ENCODE measurements at regions not wholly inside any gene's neighbourhood (a gene's known extent, or its start where the extent isn't known, plus 50 kb on each side); places are given as distances from the start of the nearest gene placed in this dataset.

GRCh38 chr5:107277485-107278125 lies 393.1 kb downstream of the EFNA5 start:
- no peak for ATAC-seq
- no peaks in the 10 kb centered on the region for H3K9me3 ChIP-seq (ENCODE audit: control insufficient read depth, insufficient read depth, low read length)
- TF ChIP-seq CTCF (IDR thresholded peaks at IDR 0.05) = no peak
- no peak for DNase-seq
- Mint-ChIP-seq H3K4me1 (no peaks in the 10 kb centered on the region), H3K36me3 (no peaks in the 10 kb centered on the region), H3K27me3 (ENCODE audit: low read depth in 2 of 2) (peaks cover 5 to 10% of the 10 kb centered on the region in 2 donors), H3K9me3 (no peaks in the 10 kb centered on the region), H3K4me3 (no peak overlapping the region), H3K27ac (no peak overlapping the region)
- WGBS (ENCODE audit: insufficient coverage) = 87% methylated on average over 4 of the region's 5 CpGs
- H3K27ac ChIP-seq (ENCODE audit: low read length) = no peak overlapping the region
- H3K4me1 ChIP-seq (ENCODE audit: control insufficient read depth, insufficient read depth, low read length) = no peaks in the 10 kb centered on the region
- H3K27me3 ChIP-seq (ENCODE audit: control insufficient read depth, insufficient read depth, low read length) = no peaks in the 10 kb centered on the region
- H3K36me3 ChIP-seq (ENCODE audit: control insufficient read depth, insufficient read depth, low read length) = no peaks in the 10 kb centered on the region
- no peak overlapping the region for H3K4me3 ChIP-seq (ENCODE audit: low read length)
- intact Hi-C loops (cut with micrococcal nuclease) = no loop called here

GRCh38 chr5:107275333-107275732 lies 395.4 kb downstream of the EFNA5 start:
- Histone ChIP-seq H3K36me3 (ENCODE audit: control insufficient read depth, insufficient read depth, low read length) (no peaks in the 10 kb centered on the region), H3K4me1 (ENCODE audit: control insufficient read depth, insufficient read depth, low read length) (no peaks in the 10 kb centered on the region), H3K9me3 (ENCODE audit: control insufficient read depth, insufficient read depth, low read length) (no peaks in the 10 kb centered on the region), H3K4me3 (ENCODE audit: low read length) (no peak overlapping the region), H3K27ac (ENCODE audit: low read length) (no peak overlapping the region), H3K27me3 (ENCODE audit: control insufficient read depth, insufficient read depth, low read length) (no peaks in the 10 kb centered on the region)
- H3K27ac Mint-ChIP-seq = no peak overlapping the region
- H3K27me3 Mint-ChIP-seq (ENCODE audit: low read depth in 2 of 2) = peaks cover 7 to 17% of the 10 kb centered on the region in 2 donors
- intact Hi-C loops (cut with micrococcal nuclease) = no loop called here
- 0% methylated on average over 1 of the region's 1 CpG for WGBS (ENCODE audit: insufficient coverage)
- H3K36me3 Mint-ChIP-seq = no peaks in the 10 kb centered on the region
- DNase-seq = no peak
- ATAC-seq = no peak
- no peak overlapping the region for H3K4me3 Mint-ChIP-seq
- TF ChIP-seq CTCF (IDR thresholded peaks at IDR 0.05) = no peak
- no peaks in the 10 kb centered on the region for H3K4me1 Mint-ChIP-seq
- H3K9me3 Mint-ChIP-seq = no peaks in the 10 kb centered on the region

GRCh38 chr5:107274571-107274970 lies 396.2 kb downstream of the EFNA5 start:
- intact Hi-C loops (cut with micrococcal nuclease) = no loop called here
- H3K4me3 ChIP-seq (ENCODE audit: low read length) = no peak overlapping the region
- Mint-ChIP-seq H3K9me3 (no peaks in the 10 kb centered on the region), H3K4me1 (no peaks in the 10 kb centered on the region), H3K27ac (no peak overlapping the region), H3K4me3 (no peak overlapping the region), H3K36me3 (no peaks in the 10 kb centered on the region), H3K27me3 (ENCODE audit: low read depth in 2 of 2) (peaks cover 7 to 15% of the 10 kb centered on the region in 2 donors)
- no peak for TF ChIP-seq CTCF (IDR thresholded peaks at IDR 0.05)
- H3K4me1 ChIP-seq (ENCODE audit: control insufficient read depth, insufficient read depth, low read length) = no peaks in the 10 kb centered on the region
- H3K27me3 ChIP-seq (ENCODE audit: control insufficient read depth, insufficient read depth, low read length) = no peaks in the 10 kb centered on the region
- no peaks in the 10 kb centered on the region for H3K36me3 ChIP-seq (ENCODE audit: control insufficient read depth, insufficient read depth, low read length)
- no peak overlapping the region for H3K27ac ChIP-seq (ENCODE audit: low read length)
- DNase-seq (no peak), ATAC-seq (no peak)
- no peaks in the 10 kb centered on the region for H3K9me3 ChIP-seq (ENCODE audit: control insufficient read depth, insufficient read depth, low read length)
- 100% methylated on average over 1 of the region's 1 CpG for WGBS (ENCODE audit: insufficient coverage)

DNA sequence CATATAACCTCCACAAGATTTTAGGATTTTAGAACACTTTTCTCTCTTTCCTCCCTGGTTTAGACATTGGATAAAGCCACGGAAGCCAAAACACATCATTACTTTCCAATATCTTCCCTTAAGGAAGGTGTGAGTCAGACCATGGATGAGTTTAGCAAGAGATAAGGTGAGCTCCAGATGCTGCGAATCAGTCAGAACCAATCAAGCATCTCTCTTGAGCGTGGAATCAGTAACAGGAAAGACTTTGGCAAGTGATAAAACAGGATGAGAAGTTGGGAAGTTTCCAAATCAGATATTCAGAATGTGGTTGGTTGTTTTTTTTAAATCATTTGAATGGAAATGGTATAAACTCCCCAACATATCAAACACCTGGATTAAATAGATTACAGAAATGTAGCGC lies 397.8 kb downstream of the EFNA5 start:
- H3K36me3 ChIP-seq (ENCODE audit: control insufficient read depth, insufficient read depth, low read length) = no peaks in the 10 kb centered on the region
- WGBS (ENCODE audit: insufficient coverage) = 68% methylated on average over 3 of the region's 4 CpGs

More for the DNA sequence above, 397.8 kb downstream of the EFNA5 start:
- Mint-ChIP-seq H3K27me3 (ENCODE audit: low read depth in 2 of 2) (peaks cover 5 to 10% of the 10 kb centered on the region in 2 donors), H3K4me3 (no peak overlapping the region), H3K27ac (no peak overlapping the region), H3K9me3 (no peaks in the 10 kb centered on the region), H3K36me3 (no peaks in the 10 kb centered on the region), H3K4me1 (no peaks in the 10 kb centered on the region)
- no peak for ATAC-seq
- Histone ChIP-seq H3K4me1 (ENCODE audit: control insufficient read depth, insufficient read depth, low read length) (no peaks in the 10 kb centered on the region), H3K27me3 (ENCODE audit: control insufficient read depth, insufficient read depth, low read length) (no peaks in the 10 kb centered on the region), H3K27ac (ENCODE audit: low read length) (no peak overlapping the region), H3K4me3 (ENCODE audit: low read length) (no peak overlapping the region), H3K9me3 (ENCODE audit: control insufficient read depth, insufficient read depth, low read length) (no peaks in the 10 kb centered on the region)
- TF ChIP-seq CTCF (IDR thresholded peaks at IDR 0.05) = no peak
- no peak for DNase-seq
- intact Hi-C loops (cut with micrococcal nuclease) = no loop called here

Measured in natural killer cell (primary cell).